HepG2 (cell line): ENCODE measurements at regions not wholly inside any gene's neighbourhood (a gene's known extent, or its start where the extent isn't known, plus 50 kb on each side); places are given as distances from the start of the nearest gene placed in this dataset.

Source experiments
- ATAC-seq: fragments of 200-7000 bp; cut with Tn5 transposase; 3 replicates; pipeline ENCODE4 v1.9.1; 2020; ENCODE audit warnings: mild to moderate bottlenecking, moderate library complexity
- BruUV-seq: library from RNA; stranded (reverse); fragments of 400-500 nt; replicated peaks from 2 replicates; lab custom pipeline; 2021; lab: Mats Ljungman, UMichigan
- CTCF ChIA-PET: fragments of 300-600 bp; formaldehyde crosslinking; extraction: SDS; loops from one replicate; lab custom pipeline; 2021; ENCODE audit warnings: low total read pairs, inconsistent platforms, low intra/inter-chr PET ratio; lab: Yijun Ruan, JAX
- POLR2A ChIA-PET: fragments of 350-600 bp; sonication (Branson Sonifier 250); formaldehyde crosslinking; loops from one replicate; lab custom pipeline; 2020; ENCODE audit warnings: antibody characterized with exemption, inconsistent platforms; lab: Yijun Ruan, JAX
- DNase-seq: peaks from one replicate; pipeline ENCODE4 v3.0.0-alpha.2; 2015; ENCODE audit warnings: low spot score
- FAIRE-seq: peaks from 3 replicates; lab custom pipeline; 2011; peaks lifted over from hg19 to GRCh38; lab: Jason Lieb, UNC
- H2AFZ ChIP-seq: one replicate; pipeline ENCODE4 v1.6.1; 2011; ENCODE audit warnings: low read length, inconsistent platforms
- H3K27ac ChIP-seq: fragments of 300-600 bp; 3 replicates; pipeline ENCODE4 v1.8.0; 2011; ENCODE audit warnings: mixed run types, mild to moderate bottlenecking, mixed read lengths, low read length, inconsistent platforms; ENCODE audit not compliant: insufficient read depth; ENCODE audit errors: extremely low read length
- H3K27me3 ChIP-seq, 2 experiments: fragments of 200-600 bp in 1 of 2; 2 replicates in 1 of 2; 3 replicates in 1 of 2; pipeline versions ENCODE4 v1.6.0 to v1.8.0; 2011; ENCODE audit warnings: low read length in 2 of 2, mild to moderate bottlenecking in 2 of 2, moderate library complexity in 2 of 2, inconsistent platforms in 1 of 2; ENCODE audit not compliant: insufficient read depth in 2 of 2, control insufficient read depth in 1 of 2
- H3K36me3 ChIP-seq, 2 experiments: fragments of 200-600 bp in 1 of 2; replicated peaks in 1 of 2; 2 replicates in 1 of 2; 3 replicates in 1 of 2; pipeline versions ENCODE4 v1.5.1 to v1.8.0; 2011; ENCODE audit warnings: low read length in 2 of 2, inconsistent platforms in 1 of 2; ENCODE audit not compliant: insufficient read depth in 2 of 2, control insufficient read depth in 1 of 2
- H3K4me1 ChIP-seq: 2 replicates; pipeline ENCODE4 v1.5.1; 2012; ENCODE audit warnings: low read length, inconsistent platforms; ENCODE audit not compliant: insufficient read depth
- H3K4me2 ChIP-seq: 2 replicates; pipeline ENCODE4 v1.6.0; 2011; ENCODE audit warnings: low read depth, low read length, inconsistent platforms
- H3K4me3 ChIP-seq, 3 experiments: fragments of 200-600 bp in 1 of 3; sonication (generic), shearing (Covaris generic) in 1 of 3; replicated peaks in 1 of 3; 2 replicates each; pipeline ENCODE4 v1.5.1; 2011 to 2016; ENCODE audit warnings: low read length in 3 of 3, inconsistent platforms in 2 of 3, low read depth in 2 of 3, mild to moderate bottlenecking in 2 of 3, control low read depth in 1 of 3, mixed read lengths in 1 of 3; ENCODE audit not compliant: insufficient read depth in 1 of 3
- H3K79me2 ChIP-seq: one replicate; pipeline ENCODE4 v1.6.1; 2011; ENCODE audit warnings: low read length, inconsistent platforms; ENCODE audit not compliant: insufficient read depth
- H3K9ac ChIP-seq: 2 replicates; pipeline ENCODE4 v1.6.0; 2011; ENCODE audit warnings: mild to moderate bottlenecking, low read depth, low read length, inconsistent platforms; ENCODE audit not compliant: insufficient read depth
- H3K9me3 ChIP-seq: 2 replicates; pipeline ENCODE4 v1.5.1; 2012; ENCODE audit warnings: mild to moderate bottlenecking, low read length
- H4K20me1 ChIP-seq: 2 replicates; pipeline ENCODE4 v1.6.0; 2011; ENCODE audit warnings: inconsistent platforms, mild to moderate bottlenecking, low read length, moderate library complexity; ENCODE audit not compliant: insufficient read depth
- MAX ChIP-seq: IDR thresholded peaks from 2 replicates; pipeline ENCODE4 v1.6.1; 2012; ENCODE audit warnings: inconsistent platforms
- MNT ChIP-seq: fragments of 450-650 bp; IDR thresholded peaks from 2 replicates; pipeline ENCODE4 v1.6.1; 2016
- PLRG1 ChIP-seq: fragments of 450-650 bp; conservative IDR thresholded peaks from 2 replicates; pipeline ENCODE4 v1.6.1; 2016
- SOX6 ChIP-seq, 2 experiments: fragments of 450-650 bp in 1 of 2; sonication (generic) in 1 of 2; formaldehyde crosslinking in 1 of 2; IDR thresholded peaks; 2 replicates each; pipeline versions ENCODE4 v1.4.0 to v1.6.1; 2017 to 2020; ENCODE audit warnings: antibody characterized with exemption in 1 of 2, mild to moderate bottlenecking in 1 of 2, missing genetic modification reagents in 1 of 2
- YY1 ChIP-seq: IDR thresholded peaks from 2 replicates; pipeline ENCODE4 v1.6.1; 2011; ENCODE audit warnings: low read length, low read depth, moderate library complexity, mild to moderate bottlenecking; ENCODE audit not compliant: insufficient read depth, insufficient replicate concordance
- ZNF121 ChIP-seq: sonication (generic); formaldehyde crosslinking; IDR thresholded peaks from 2 replicates; pipeline ENCODE4 v1.5.0; 2020; ENCODE audit warnings: mild to moderate bottlenecking, missing genetic modification reagents
- ZNF350 ChIP-seq: sonication (generic); formaldehyde crosslinking; IDR thresholded peaks from 2 replicates; pipeline ENCODE4 v1.4.0; 2020; ENCODE audit warnings: mild to moderate bottlenecking, low read depth, missing genetic modification reagents, borderline replicate concordance
- WGBS: methylation state at CpG from one replicate; pipeline ENCODE4 v1.1.6; 2017; ENCODE audit warnings: low lambda C conversion rate; 5-methylcytosine and 5-hydroxymethylcytosine counted together
- in situ Hi-C: cut with HindIII; loops from 2 replicates; pipeline ENCODE4 v1.10.0; 2017; ENCODE audit warnings: low pct_unique_long_range_greater_than_20kb; ENCODE audit not compliant: extremely low pct_ligation_motif_present
- intact Hi-C: fragments of 100-400 bp; cut with micrococcal nuclease; formaldehyde crosslinking; loops from one replicate; pipeline ENCODE4 v1.10.0; 2022; ENCODE audit not compliant: unreplicated experiment

- intact Hi-C loops, result no loop called here
- Histone ChIP-seq H3K9me3 (peaks cover 24% of the 10 kb centered on the region), H3K4me2 (no peak overlapping the region)
- TF ChIP-seq ZNF350 (no peak), PLRG1 (no peak), MAX (no peak), ZNF121 (CRISPR knock-in tag) (no peak)
- TF ChIP-seq, all 625 proteins: peak for 0
- ChIA-PET POLR2A (no interaction called here), CTCF (no interaction called here)
- no peak overlapping the region for H3K27ac ChIP-seq
- no peak overlapping the region for H3K9ac ChIP-seq
- 20% methylated on average over 8 of the region's 11 CpGs for WGBS
- FAIRE-seq, result no peak
- 0 out of 2 replicates have a peak, but pooled peaks cover 3% of the 10 kb centered on the region for H4K20me1 ChIP-seq
- in situ Hi-C loops, result no loop called here
- no peak overlapping the region for H3K4me3 ChIP-seq
- H3K4me1 ChIP-seq, result no peaks in the 10 kb centered on the region
- no peaks in the 10 kb centered on the region for H3K79me2 ChIP-seq
- no peak for DNase-seq
- no peak overlapping the region for H2AFZ ChIP-seq
- H3K27me3 ChIP-seq, result no peaks in the 10 kb centered on the region; a peak in 1 of 5 replicates
- no TSS peak for BruUV-seq
- H3K36me3 ChIP-seq, result no peaks in the 10 kb centered on the region
- no peak for ATAC-seq
Measured at GRCh38 chr10:130820880-130821482, 490.5 kb downstream of the TCERG1L start.

GRCh38 chr10:130824230-130825014 lies 487.1 kb downstream of the TCERG1L start:
- H3K9me3 ChIP-seq, result peaks cover 28% of the 10 kb centered on the region
- intact Hi-C loops, result no loop called here
- in situ Hi-C loops, result no loop called here
- H3K79me2 ChIP-seq, result no peaks in the 10 kb centered on the region
- TF ChIP-seq SOX6 (IDR thresholded peaks at IDR 0.05) (0 out of 2 replicates have a peak, but pooled peaks have one; percentile 43), SOX6 (CRISPR knock-in tag; IDR thresholded peaks at IDR 0.05) (no peak), MNT (peak; percentile 93), YY1 (no peak)
- H2AFZ ChIP-seq, result no peak overlapping the region
- H3K4me3 ChIP-seq, result no peak overlapping the region
- H3K27ac ChIP-seq, result no peak overlapping the region
- H3K9ac ChIP-seq, result no peak overlapping the region
- ATAC-seq (no peak), DNase-seq (no peak), FAIRE-seq (no peak)
- no peaks in the 10 kb centered on the region for H3K27me3 ChIP-seq
- H3K4me1 ChIP-seq, result no peaks in the 10 kb centered on the region
- ChIA-PET CTCF (no interaction called here), POLR2A (no interaction called here)
- H3K36me3 ChIP-seq, result no peaks in the 10 kb centered on the region
- no peaks in the 10 kb centered on the region for H4K20me1 ChIP-seq
- H3K4me2 ChIP-seq, result no peak overlapping the region
- no TSS peak for BruUV-seq
- whole genome bisulfite sequencing, result 5% methylated on average over 4 of the region's 4 CpGs
